ENCODE measurements at regions not wholly inside any gene's neighbourhood (a gene's known extent, or its start where the extent isn't known, plus 50 kb on each side); places are given as distances from the start of the nearest gene placed in this dataset.

GRCh38 chr15:55031727-55032126 is 165.0 kb downstream of the RSL24D1 start:
- TF ChIP-seq, protein P1, sequence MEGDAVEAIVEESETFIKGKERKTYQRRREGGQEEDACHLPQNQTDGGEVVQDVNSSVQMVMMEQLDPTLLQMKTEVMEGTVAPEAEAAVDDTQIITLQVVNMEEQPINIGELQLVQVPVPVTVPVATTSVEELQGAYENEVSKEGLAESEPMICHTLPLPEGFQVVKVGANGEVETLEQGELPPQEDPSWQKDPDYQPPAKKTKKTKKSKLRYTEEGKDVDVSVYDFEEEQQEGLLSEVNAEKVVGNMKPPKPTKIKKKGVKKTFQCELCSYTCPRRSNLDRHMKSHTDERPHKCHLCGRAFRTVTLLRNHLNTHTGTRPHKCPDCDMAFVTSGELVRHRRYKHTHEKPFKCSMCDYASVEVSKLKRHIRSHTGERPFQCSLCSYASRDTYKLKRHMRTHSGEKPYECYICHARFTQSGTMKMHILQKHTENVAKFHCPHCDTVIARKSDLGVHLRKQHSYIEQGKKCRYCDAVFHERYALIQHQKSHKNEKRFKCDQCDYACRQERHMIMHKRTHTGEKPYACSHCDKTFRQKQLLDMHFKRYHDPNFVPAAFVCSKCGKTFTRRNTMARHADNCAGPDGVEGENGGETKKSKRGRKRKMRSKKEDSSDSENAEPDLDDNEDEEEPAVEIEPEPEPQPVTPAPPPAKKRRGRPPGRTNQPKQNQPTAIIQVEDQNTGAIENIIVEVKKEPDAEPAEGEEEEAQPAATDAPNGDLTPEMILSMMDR (IDR thresholded peaks at IDR 0.05): no peak
- no peak for TF ChIP-seq POLR2A (IDR thresholded peaks at IDR 0.05; ENCODE audit: low read depth)
- TF ChIP-seq EP300 (IDR thresholded peaks at IDR 0.05): no peak

Data from esophagus muscularis mucosa (tissue), 4 donors.